HL-60 (cell line): ENCODE measurements at regions not wholly inside any gene's neighbourhood (a gene's known extent, or its start where the extent isn't known, plus 50 kb on each side); places are given as distances from the start of the nearest gene placed in this dataset.

Experiments used
- CTCF ChIP-seq: IDR thresholded peaks from one replicate; pipeline ENCODE4 v1.5.1; 2011; ENCODE audit warnings: low read length, control low read depth, inconsistent platforms; ENCODE audit not compliant: insufficient read depth
- GABPA ChIP-seq: IDR thresholded peaks from 2 replicates; pipeline ENCODE4 v1.6.1; 2012; ENCODE audit warnings: low read depth
- POLR2AphosphoS5 ChIP-seq: IDR thresholded peaks from 2 replicates; pipeline ENCODE4 v1.6.1; 2012; ENCODE audit warnings: low read depth
- REST ChIP-seq: IDR thresholded peaks from 2 replicates; pipeline ENCODE4 v1.6.1; 2012; ENCODE audit warnings: low read depth; ENCODE audit not compliant: insufficient replicate concordance

- TF ChIP-seq CTCF (no peak), REST (no peak), POLR2AphosphoS5 (no peak), GABPA (no peak)
These were observed 156.5 kb upstream of the TSC22D1 start for GRCh38 chr13:44732503-44733098.
